ENCODE measurements at regions not wholly inside any gene's neighbourhood (a gene's known extent, or its start where the extent isn't known, plus 50 kb on each side); places are given as distances from the start of the nearest gene placed in this dataset.

DNA sequence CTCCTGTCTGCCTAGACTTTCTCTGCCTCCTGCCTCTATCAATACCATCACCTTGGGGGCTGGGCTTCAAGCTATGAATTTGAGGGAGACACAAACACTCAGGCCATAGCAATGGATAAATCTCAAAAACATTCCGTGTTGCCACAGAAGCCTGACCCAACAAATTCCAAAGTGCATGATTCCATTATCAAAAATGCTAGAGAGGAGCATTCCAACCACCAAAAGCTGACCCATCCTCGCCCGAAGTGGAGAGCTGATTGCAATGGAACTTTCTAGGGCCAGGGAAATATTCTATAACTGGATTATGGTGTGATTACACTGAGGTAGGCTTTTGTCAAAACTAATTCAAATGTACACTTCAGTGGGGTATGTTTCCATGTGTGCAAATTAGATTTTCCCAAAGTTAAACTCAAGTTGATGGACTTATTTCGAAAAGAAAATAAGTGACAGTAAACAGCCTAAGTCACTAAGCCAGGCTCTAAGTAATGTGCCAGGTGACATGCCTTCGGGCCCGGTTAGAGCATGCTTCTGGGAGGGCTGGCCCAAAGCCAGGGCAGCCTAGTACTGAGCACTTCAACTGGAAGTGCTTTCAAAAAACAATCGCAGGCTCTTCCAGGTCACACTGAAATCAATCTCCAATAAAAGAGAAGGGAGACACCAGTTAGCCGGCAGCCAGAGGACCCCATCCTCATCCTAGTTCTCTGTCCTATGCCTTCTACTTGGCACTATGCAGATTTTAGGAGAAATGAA is 142.3 kb downstream of the TBXT start (continued):
- TF ChIP-seq, protein P1, sequence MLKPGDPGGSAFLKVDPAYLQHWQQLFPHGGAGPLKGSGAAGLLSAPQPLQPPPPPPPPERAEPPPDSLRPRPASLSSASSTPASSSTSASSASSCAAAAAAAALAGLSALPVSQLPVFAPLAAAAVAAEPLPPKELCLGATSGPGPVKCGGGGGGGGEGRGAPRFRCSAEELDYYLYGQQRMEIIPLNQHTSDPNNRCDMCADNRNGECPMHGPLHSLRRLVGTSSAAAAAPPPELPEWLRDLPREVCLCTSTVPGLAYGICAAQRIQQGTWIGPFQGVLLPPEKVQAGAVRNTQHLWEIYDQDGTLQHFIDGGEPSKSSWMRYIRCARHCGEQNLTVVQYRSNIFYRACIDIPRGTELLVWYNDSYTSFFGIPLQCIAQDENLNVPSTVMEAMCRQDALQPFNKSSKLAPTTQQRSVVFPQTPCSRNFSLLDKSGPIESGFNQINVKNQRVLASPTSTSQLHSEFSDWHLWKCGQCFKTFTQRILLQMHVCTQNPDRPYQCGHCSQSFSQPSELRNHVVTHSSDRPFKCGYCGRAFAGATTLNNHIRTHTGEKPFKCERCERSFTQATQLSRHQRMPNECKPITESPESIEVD (tag by site-specific recombination; IDR thresholded peaks at IDR 0.05) = no peak
- TF ChIP-seq ZNF266 (tag by site-specific recombination; IDR thresholded peaks at IDR 0.05; ENCODE audit: low read depth) (no peak), OVOL3 (tag by site-specific recombination; IDR thresholded peaks at IDR 0.05) (no peak), ZNF785 (tag by site-specific recombination; IDR thresholded peaks at IDR 0.05) (no peak), ZBTB1 (tag by site-specific recombination; IDR thresholded peaks at IDR 0.05) (no peak)

DNA sequence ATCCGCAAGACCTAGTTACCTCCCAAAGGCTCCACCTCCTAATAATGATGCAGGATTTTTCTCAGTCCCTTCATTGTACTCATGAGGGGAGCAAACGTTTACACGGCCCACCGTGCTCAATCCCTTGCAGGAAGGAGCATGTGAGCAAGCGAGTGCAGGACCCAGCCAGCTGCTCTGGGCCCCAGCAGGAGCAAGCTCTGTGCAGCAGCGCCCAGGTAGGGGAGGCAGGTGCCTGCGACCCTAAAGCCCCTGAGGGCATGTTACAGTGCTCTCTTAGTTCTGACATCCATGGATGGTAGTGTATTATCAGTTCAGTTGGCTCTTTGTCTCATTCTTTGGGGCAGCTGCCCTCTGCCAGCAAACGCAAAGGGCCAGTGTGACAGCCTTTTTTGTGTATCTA is 143.4 kb downstream of the TBXT start:
- ChIA-PET CTCF (interaction anchor here (0.6 kb wide), 1 partner anchor 81 kb away, joined by 3 read pairs; no protein-coding TSS in a partner anchor), POLR2A (no interaction called here)
- no peaks in the 10 kb centered on the region for H3K4me1 ChIP-seq (ENCODE audit: control insufficient read depth, insufficient read depth, low read length)
- H3K27ac ChIP-seq (ENCODE audit: extremely low read depth, low read depth, low read length) = no peak overlapping the region
- H3K9me3 ChIP-seq (ENCODE audit: control insufficient read depth, insufficient read depth, low read depth, low read length) = no peaks in the 10 kb centered on the region
- H3K36me3 ChIP-seq (ENCODE audit: control insufficient read depth in 2 of 2, insufficient read depth in 1 of 2, low read length in 2 of 2) = no peaks in the 10 kb centered on the region
- H3K4me3 ChIP-seq (ENCODE audit: low read depth, low read length) = no peak overlapping the region
- TF ChIP-seq ZNF266 (tag by site-specific recombination; IDR thresholded peaks at IDR 0.05; ENCODE audit: low read depth) (no peak), ZNF394 (tag by site-specific recombination; IDR thresholded peaks at IDR 0.05; ENCODE audit: borderline replicate concordance) (no peak), WT1 (tag by site-specific recombination; IDR thresholded peaks at IDR 0.05) (no peak)

DNA sequence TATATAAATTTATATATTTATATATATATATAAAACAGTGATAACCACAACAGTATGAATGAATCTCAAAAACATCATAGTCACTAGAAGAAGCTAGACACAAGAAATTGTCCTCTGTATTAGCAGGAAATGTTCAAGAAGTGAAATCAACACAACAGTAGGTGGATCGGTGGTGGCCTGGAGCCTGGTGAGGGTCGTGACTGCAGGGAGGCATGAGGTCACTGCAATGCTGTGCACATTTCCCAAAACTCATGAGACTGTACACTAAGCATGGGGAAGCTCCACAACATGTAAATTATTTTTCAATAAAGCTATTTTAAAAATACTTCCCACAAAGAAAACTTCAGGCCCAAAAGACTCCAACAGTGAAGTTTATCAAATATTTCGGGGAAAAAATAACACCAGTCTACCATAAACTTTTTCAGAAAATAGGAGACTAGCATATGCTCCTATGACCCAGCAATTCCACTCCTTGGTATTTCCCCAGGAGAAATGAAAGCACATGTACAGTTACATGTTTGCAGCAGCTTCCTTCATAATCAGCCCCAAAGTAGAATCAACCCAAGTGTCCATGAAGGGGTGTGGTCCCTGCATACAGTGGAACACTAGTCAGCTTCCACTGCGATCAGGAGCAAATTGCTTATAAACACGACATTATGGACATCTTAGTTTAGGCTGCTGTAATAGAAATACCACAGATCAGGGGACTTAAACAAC is 144.2 kb downstream of the TBXT start:
- Histone ChIP-seq H3K36me3 (ENCODE audit: control insufficient read depth in 2 of 2, insufficient read depth in 1 of 2, low read length in 2 of 2) (no peaks in the 10 kb centered on the region), H3K4me1 (ENCODE audit: control insufficient read depth, insufficient read depth, low read length) (no peaks in the 10 kb centered on the region), H3K9me3 (ENCODE audit: control insufficient read depth, insufficient read depth, low read depth, low read length) (no peaks in the 10 kb centered on the region), H3K27ac (ENCODE audit: extremely low read depth, low read depth, low read length) (no peak overlapping the region), H3K4me3 (ENCODE audit: low read depth, low read length) (no peak overlapping the region)
- no peak for TF ChIP-seq BCL11A (tag by site-specific recombination; IDR thresholded peaks at IDR 0.05; ENCODE audit: low read depth)
- TF ChIP-seq ZNF140 (tag by site-specific recombination; IDR thresholded peaks at IDR 0.05) = peak; percentile 95; the same call in 1 of the 2 replicates
- POLR2A ChIA-PET = no interaction called here
- CTCF ChIA-PET = interaction anchor here (0.6 kb wide), 4 partner anchors 13 to 101 kb away, joined by 3 to 4 read pairs (median 3); no protein-coding TSS in a partner anchor

- Histone ChIP-seq H3K4me3 (ENCODE audit: low read depth, low read length) (no peak overlapping the region), H3K27ac (ENCODE audit: extremely low read depth, low read depth, low read length) (no peak overlapping the region), H3K36me3 (ENCODE audit: control insufficient read depth in 2 of 2, insufficient read depth in 1 of 2, low read length in 2 of 2) (no peaks in the 10 kb centered on the region), H3K9me3 (ENCODE audit: control insufficient read depth, insufficient read depth, low read depth, low read length) (no peaks in the 10 kb centered on the region), H3K4me1 (ENCODE audit: control insufficient read depth, insufficient read depth, low read length) (no peaks in the 10 kb centered on the region)
- TF ChIP-seq SCRT1 (tag by site-specific recombination; IDR thresholded peaks at IDR 0.05; ENCODE audit: borderline replicate concordance) (no peak), ZNF514 (tag by site-specific recombination; IDR thresholded peaks at IDR 0.05) (no peak)
- POLR2A ChIA-PET = no interaction called here
- CTCF ChIA-PET = no interaction called here
Measured at GRCh38 chr6:166021429-166021828, 146.2 kb downstream of the TBXT start.

DNA sequence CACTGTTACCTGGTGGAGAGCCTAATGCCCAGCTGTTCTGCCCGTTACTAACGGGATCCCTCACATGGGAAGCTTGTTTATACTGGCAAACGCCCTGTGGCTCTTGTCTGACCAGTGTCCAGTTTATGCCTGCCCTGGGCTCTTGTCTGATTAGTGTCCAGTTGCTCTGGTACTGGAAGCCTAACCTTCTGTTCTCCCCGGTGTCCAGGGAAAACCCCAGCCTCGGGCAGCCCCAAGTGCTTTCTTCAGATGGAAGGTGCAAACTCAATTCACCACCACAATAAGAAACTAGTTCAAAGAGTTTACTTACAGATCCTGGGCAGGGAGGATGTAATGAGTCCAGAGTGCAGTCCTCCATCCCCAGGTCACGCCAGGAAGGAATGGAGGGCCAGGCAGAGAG is 148.4 kb downstream of the TBXT start:
- H3K27ac ChIP-seq (ENCODE audit: extremely low read depth, low read depth, low read length) = no peak overlapping the region
- H3K4me1 ChIP-seq (ENCODE audit: control insufficient read depth, insufficient read depth, low read length) = no peaks in the 10 kb centered on the region
- no peak for TF ChIP-seq ZNF791 (tag by site-specific recombination; IDR thresholded peaks at IDR 0.05)
- no peak for TF ChIP-seq REST (tag by site-specific recombination; IDR thresholded peaks at IDR 0.05)
- no peak for TF ChIP-seq OVOL3 (tag by site-specific recombination; IDR thresholded peaks at IDR 0.05)
- TF ChIP-seq ZNF560 (tag by site-specific recombination; IDR thresholded peaks at IDR 0.05; ENCODE audit: borderline replicate concordance) = no peak
- no peak for TF ChIP-seq ZNF132 (tag by site-specific recombination; IDR thresholded peaks at IDR 0.05; ENCODE audit: borderline replicate concordance)
- CTCF ChIA-PET = no interaction called here
- no peaks in the 10 kb centered on the region for H3K9me3 ChIP-seq (ENCODE audit: control insufficient read depth, insufficient read depth, low read depth, low read length)
- POLR2A ChIA-PET = no interaction called here
- H3K4me3 ChIP-seq (ENCODE audit: low read depth, low read length) = no peak overlapping the region
- no peaks in the 10 kb centered on the region for H3K36me3 ChIP-seq (ENCODE audit: control insufficient read depth in 2 of 2, insufficient read depth in 1 of 2, low read length in 2 of 2)

All from HEK293 (cell line).